NCI-H2171 treated with DMSO at 0.1 percent for 48 hours (cell line): ENCODE measurements at regions not wholly inside any gene's neighbourhood (a gene's known extent, or its start where the extent isn't known, plus 50 kb on each side); places are given as distances from the start of the nearest gene placed in this dataset.
"Not testable (repeated sequence)": the region's sequence is repeated elsewhere in the genome, so short reads cannot be mapped to it uniquely, and the experiment has no call there.

ENCODE experiments used
- DNase-seq: peaks from one replicate; lab custom pipeline; 2025; lab: John Stamatoyannopoulos, UW

GRCh38 chr10:28991333-28992270 is 297.3 kb upstream of the LYZL1 start:
- DNase-seq: no peak

GRCh38 chr10:28993056-28993455 is 295.8 kb upstream of the LYZL1 start:
- DNase-seq: no peak

GRCh38 chr10:28993861-28994260 is 295.0 kb upstream of the LYZL1 start:
- DNase-seq: no peak

GRCh38 chr10:28994802-28995201 is 294.1 kb upstream of the LYZL1 start:
- not testable (repeated sequence) for DNase-seq

- DNase-seq: no peak
These were observed 293.4 kb upstream of the LYZL1 start for GRCh38 chr10:28995497-28995896.

GRCh38 chr10:28996345-28996744 is 292.5 kb upstream of the LYZL1 start:
- DNase-seq: no peak

- no peak for DNase-seq
These were observed 291.8 kb upstream of the LYZL1 start for GRCh38 chr10:28996947-28997551.

GRCh38 chr10:28997734-28998133 is 291.1 kb upstream of the LYZL1 start:
- DNase-seq: no peak

- no peak for DNase-seq
These were observed 287.1 kb upstream of the LYZL1 start for GRCh38 chr10:29001801-29002200.

- DNase-seq: not testable (repeated sequence)
These were observed 285.9 kb upstream of the LYZL1 start for GRCh38 chr10:29003014-29003413.

- no peak for DNase-seq
These were observed 282.9 kb upstream of the LYZL1 start for GRCh38 chr10:29005988-29006387.

- no peak for DNase-seq
These were observed 281.5 kb upstream of the LYZL1 start for GRCh38 chr10:29007370-29007747.

GRCh38 chr10:29007748-29008610 is 280.9 kb upstream of the LYZL1 start:
- DNase-seq: no peak

GRCh38 chr10:29009464-29009863 is 279.4 kb upstream of the LYZL1 start:
- no peak for DNase-seq

- DNase-seq: no peak
These were observed 277.4 kb upstream of the LYZL1 start for GRCh38 chr10:29011516-29011915.

GRCh38 chr10:29012926-29013554 is 275.8 kb upstream of the LYZL1 start:
- DNase-seq: no peak

GRCh38 chr10:29021591-29021990 is 267.3 kb upstream of the LYZL1 start:
- DNase-seq: no peak

GRCh38 chr10:29022513-29022912 is 266.4 kb upstream of the LYZL1 start:
- DNase-seq: no peak

GRCh38 chr10:29023678-29024077 is 265.2 kb upstream of the LYZL1 start:
- no peak for DNase-seq

GRCh38 chr10:29026065-29026797 is 262.6 kb upstream of the LYZL1 start:
- DNase-seq: no peak
